OCI-LY1 (cell line): ENCODE measurements at regions not wholly inside any gene's neighbourhood (a gene's known extent, or its start where the extent isn't known, plus 50 kb on each side); places are given as distances from the start of the nearest gene placed in this dataset.

Source experiments
- H2AFZ ChIP-seq: fragments of 200-600 bp; sonication (generic), shearing (Covaris generic); 2 replicates; pipeline ENCODE4 v1.6.0; 2014; ENCODE audit warnings: antibody characterized with exemption, mild to moderate bottlenecking, low read length
- H3F3A ChIP-seq: fragments of 200-600 bp; sonication (generic), shearing (Covaris generic); 2 replicates; pipeline ENCODE4 v1.6.0; 2014; ENCODE audit warnings: mild to moderate bottlenecking, antibody characterized with exemption, low read length, moderate library complexity; ENCODE audit not compliant: insufficient read depth
- H3K27ac ChIP-seq: fragments of 200-600 bp; sonication (generic); 2 replicates; pipeline ENCODE4 v1.5.1; 2014; ENCODE audit warnings: low read length, mixed run types, mild to moderate bottlenecking, low read depth; ENCODE audit not compliant: poor library complexity, severe bottlenecking
- H3K27me3 ChIP-seq: fragments of 200-600 bp; sonication (generic); 2 replicates; pipeline ENCODE4 v1.6.0; 2014; ENCODE audit warnings: antibody characterized with exemption, mild to moderate bottlenecking, low read length, moderate library complexity; ENCODE audit not compliant: insufficient read depth
- H3K36me3 ChIP-seq: fragments of 200-600 bp; sonication (generic); 2 replicates; pipeline ENCODE4 v1.6.1; 2014; ENCODE audit warnings: mild to moderate bottlenecking, antibody characterized with exemption, low read length, moderate library complexity, mixed read lengths; ENCODE audit not compliant: insufficient read depth
- H3K4me1 ChIP-seq: fragments of 200-600 bp; sonication (generic); 2 replicates; pipeline ENCODE4 v1.5.1; 2014; ENCODE audit warnings: mild to moderate bottlenecking, low read length, moderate library complexity; ENCODE audit not compliant: insufficient read depth, severe bottlenecking
- H3K4me2 ChIP-seq: fragments of 200-600 bp; sonication (generic), shearing (Covaris generic); 2 replicates; pipeline ENCODE4 v1.6.1; 2014; ENCODE audit warnings: low read length
- H3K4me3 ChIP-seq: fragments of 200-600 bp; sonication (generic); 2 replicates; pipeline ENCODE4 v1.5.1; 2014; ENCODE audit warnings: low read length, low read depth, mild to moderate bottlenecking, mixed read lengths; ENCODE audit not compliant: poor library complexity, severe bottlenecking
- H3K79me2 ChIP-seq: fragments of 200-600 bp; shearing (Covaris generic); 2 replicates; pipeline ENCODE4 v1.6.1; 2016; ENCODE audit warnings: mixed run types, low read length, mixed read lengths; ENCODE audit not compliant: insufficient read depth
- H3K9ac ChIP-seq: fragments of 200-600 bp; sonication (generic), shearing (Covaris generic); 2 replicates; pipeline ENCODE4 v1.6.1; 2014; ENCODE audit warnings: mild to moderate bottlenecking, low read length, mixed read lengths
- H3K9me2 ChIP-seq: fragments of 200-600 bp; sonication (generic), shearing (Covaris generic); 2 replicates; pipeline ENCODE4 v1.6.1; 2014; ENCODE audit warnings: low read depth, mild to moderate bottlenecking, low read length, mixed read lengths
- H3K9me3 ChIP-seq: fragments of 200-600 bp; shearing (Covaris generic); 2 replicates; pipeline ENCODE4 v1.6.1; 2014; ENCODE audit warnings: low read length, mixed read lengths
- H4K20me1 ChIP-seq: fragments of 200-600 bp; sonication (generic), shearing (Covaris generic); 2 replicates; pipeline ENCODE4 v1.6.0; 2016; ENCODE audit warnings: mild to moderate bottlenecking, low read length; ENCODE audit not compliant: insufficient read depth
- CTCF ChIP-seq: fragments of 200-600 bp; sonication (generic), shearing (Covaris generic); IDR thresholded peaks from 2 replicates; pipeline ENCODE4 v1.5.1; 2017; ENCODE audit warnings: mild to moderate bottlenecking, antibody characterized with exemption, low read length, moderate library complexity, mixed read lengths
- EZH2 ChIP-seq: fragments of 200-600 bp; sonication (generic), shearing (Covaris generic); IDR thresholded peaks from 2 replicates; pipeline ENCODE4 v1.8.0; 2017; ENCODE audit warnings: borderline replicate concordance, mixed run types, mild to moderate bottlenecking, antibody characterized with exemption, low read length, moderate library complexity, mixed read lengths

GRCh38 chr4:144363890-144364289 is 223.4 kb upstream of the GYPA start:
- Histone ChIP-seq H3K9ac (no peak overlapping the region), H3K4me2 (no peak overlapping the region), H3K27me3 (no peaks in the 10 kb centered on the region), H3K9me2 (no peaks in the 10 kb centered on the region), H3K36me3 (no peaks in the 10 kb centered on the region), H3K27ac (no peak overlapping the region), H3F3A (no peaks in the 10 kb centered on the region), H2AFZ (no peak overlapping the region), H3K4me1 (no peaks in the 10 kb centered on the region), H4K20me1 (no peaks in the 10 kb centered on the region), H3K9me3 (no peaks in the 10 kb centered on the region), H3K79me2 (no peaks in the 10 kb centered on the region), H3K4me3 (no peak overlapping the region)
- TF ChIP-seq CTCF (no peak), EZH2 (no peak)

GRCh38 chr4:144366425-144366824 is 225.9 kb upstream of the GYPA start:
- H3K9me2 ChIP-seq, result no peaks in the 10 kb centered on the region
- H3K9me3 ChIP-seq, result no peaks in the 10 kb centered on the region
- TF ChIP-seq CTCF (no peak), EZH2 (no peak)
- no peaks in the 10 kb centered on the region for H3K79me2 ChIP-seq
- no peak overlapping the region for H3K27ac ChIP-seq
- H3F3A ChIP-seq, result no peaks in the 10 kb centered on the region
- no peaks in the 10 kb centered on the region for H3K4me1 ChIP-seq
- H3K36me3 ChIP-seq, result no peaks in the 10 kb centered on the region
- no peaks in the 10 kb centered on the region for H3K27me3 ChIP-seq
- H3K4me3 ChIP-seq, result no peak overlapping the region
- no peak overlapping the region for H3K9ac ChIP-seq
- H3K4me2 ChIP-seq, result no peak overlapping the region
- no peaks in the 10 kb centered on the region for H4K20me1 ChIP-seq
- no peak overlapping the region for H2AFZ ChIP-seq

- Histone ChIP-seq H3K9ac (no peak overlapping the region), H3F3A (no peaks in the 10 kb centered on the region), H3K4me3 (no peak overlapping the region), H3K27ac (no peak overlapping the region), H2AFZ (no peak overlapping the region), H4K20me1 (no peaks in the 10 kb centered on the region), H3K4me1 (no peaks in the 10 kb centered on the region), H3K79me2 (no peaks in the 10 kb centered on the region), H3K36me3 (no peaks in the 10 kb centered on the region), H3K9me3 (no peaks in the 10 kb centered on the region), H3K27me3 (no peaks in the 10 kb centered on the region), H3K4me2 (no peak overlapping the region), H3K9me2 (no peaks in the 10 kb centered on the region)
- TF ChIP-seq EZH2 (no peak), CTCF (no peak)
Observed at GRCh38 chr4:144371485-144371884, 231.0 kb upstream of the GYPA start.
